NCI-H748 (cell line): ENCODE measurements at regions not wholly inside any gene's neighbourhood (a gene's known extent, or its start where the extent isn't known, plus 50 kb on each side); places are given as distances from the start of the nearest gene placed in this dataset.

ENCODE experiments used
- DNase-seq: peaks from one replicate; lab custom pipeline; 2025; ENCODE audit not compliant: unreplicated experiment; lab: John Stamatoyannopoulos, UW

DNA sequence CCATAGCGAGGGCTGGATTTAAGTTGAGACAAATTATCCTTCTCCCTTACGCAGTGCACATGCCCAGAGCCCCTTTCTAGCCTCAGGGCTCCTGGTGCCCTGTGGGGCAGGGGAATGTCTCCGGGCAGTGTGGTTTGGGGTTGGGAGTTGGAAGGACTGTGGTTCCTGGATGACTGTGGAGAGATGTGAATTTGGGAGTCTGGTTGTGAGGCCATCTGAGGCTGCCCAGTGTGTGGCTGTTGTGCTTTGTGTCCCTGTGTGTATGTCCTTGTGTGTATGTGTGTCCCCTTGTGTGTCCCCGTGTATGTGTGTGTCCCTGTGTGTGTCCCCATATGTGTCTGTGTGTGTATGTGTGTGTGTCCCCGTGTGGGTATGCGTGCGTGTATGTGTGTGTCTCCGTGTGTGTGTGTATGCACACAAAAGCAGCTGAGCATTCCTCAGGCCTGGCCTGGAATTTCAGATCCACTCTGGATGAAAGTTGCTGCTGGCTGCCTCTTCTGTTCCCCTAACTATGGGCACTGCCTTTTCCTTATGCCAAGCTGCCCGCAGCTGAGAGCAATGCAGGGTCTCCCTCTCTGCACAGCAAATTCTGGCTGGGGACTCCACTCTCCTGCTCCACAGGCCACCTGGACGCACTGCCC, 65.4 kb downstream of the UBIAD1 start:
- no peak for DNase-seq

DNA sequence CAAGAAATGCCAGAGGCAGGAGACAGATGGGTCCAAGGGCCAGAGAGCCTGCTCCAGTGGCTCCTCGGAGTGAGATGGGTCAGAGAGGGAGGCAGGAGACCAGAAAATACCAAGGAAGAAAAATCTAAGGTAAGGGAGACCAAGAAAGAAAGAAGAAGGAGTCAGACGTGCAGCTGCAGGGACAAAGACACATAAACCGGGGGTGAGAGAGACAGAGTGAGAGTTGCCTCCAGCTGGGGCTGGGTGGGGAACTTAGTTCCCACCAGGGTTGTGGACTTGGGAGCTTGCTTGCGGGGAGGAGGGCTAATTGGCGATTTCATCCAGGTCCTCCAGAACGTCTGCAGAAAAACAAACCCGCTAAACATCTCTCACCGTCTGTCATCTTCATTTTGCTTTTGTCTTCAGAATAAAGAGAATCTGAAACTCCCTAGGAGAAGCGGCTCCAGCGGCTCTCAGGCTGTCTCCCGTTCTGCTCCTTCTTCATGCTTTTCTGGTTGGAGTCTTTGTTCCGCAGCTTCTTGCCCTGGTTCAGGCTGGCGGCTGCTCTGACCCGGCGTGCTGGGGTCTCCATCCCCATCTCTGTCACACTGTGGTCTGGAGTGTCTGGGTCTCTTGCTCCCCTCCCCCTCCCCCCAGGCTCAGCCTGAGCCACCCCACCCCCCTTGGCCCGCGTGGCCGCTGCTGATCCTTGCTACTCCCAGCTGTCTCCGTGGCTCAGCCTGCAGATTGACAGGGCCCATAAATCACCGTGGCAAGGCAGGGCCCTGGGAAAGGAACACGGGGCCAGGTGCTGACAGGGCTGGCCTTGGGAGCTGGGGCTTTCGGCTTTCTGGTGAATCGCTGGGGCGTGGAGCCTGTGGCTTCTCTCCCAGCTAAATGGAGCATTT, 66.6 kb downstream of the UBIAD1 start:
- peak; percentile 71 for DNase-seq

GRCh38 chr1:11340233-11340632, 67.2 kb downstream of the UBIAD1 start:
- no peak for DNase-seq

DNA sequence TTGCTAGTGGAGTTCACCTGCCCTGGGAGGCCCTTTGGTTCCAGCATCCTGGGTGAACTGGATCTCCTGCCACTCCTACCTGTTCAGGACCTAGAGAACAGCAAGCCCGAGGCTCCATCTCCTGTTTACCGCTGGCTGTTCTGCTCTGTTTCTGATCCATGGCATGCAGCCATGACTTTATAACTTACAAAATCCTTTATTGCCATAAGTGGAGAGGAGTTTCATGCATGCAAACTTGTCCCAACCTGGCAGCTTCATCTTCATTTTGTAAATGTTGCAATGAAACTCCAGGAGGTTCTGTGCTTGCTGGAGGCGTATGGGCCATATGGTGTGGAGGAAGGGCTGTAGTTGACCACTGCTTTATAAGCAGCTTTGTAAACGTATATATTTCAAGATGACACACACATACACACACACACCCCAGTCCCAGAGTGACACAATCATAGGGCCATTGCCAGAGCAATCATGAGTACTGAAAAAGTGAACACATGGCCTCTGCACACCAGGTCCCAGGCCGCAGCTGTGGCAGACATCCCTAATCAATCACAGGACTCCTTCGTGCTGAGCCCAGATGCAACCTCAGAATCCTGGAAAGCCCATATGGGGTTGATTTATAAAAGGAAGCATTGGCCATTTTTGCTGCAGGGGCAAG, 69.0 kb downstream of the UBIAD1 start:
- no peak for DNase-seq

- DNase-seq: no peak
Measured at GRCh38 chr1:11342621-11343032, 69.6 kb downstream of the UBIAD1 start.

DNA sequence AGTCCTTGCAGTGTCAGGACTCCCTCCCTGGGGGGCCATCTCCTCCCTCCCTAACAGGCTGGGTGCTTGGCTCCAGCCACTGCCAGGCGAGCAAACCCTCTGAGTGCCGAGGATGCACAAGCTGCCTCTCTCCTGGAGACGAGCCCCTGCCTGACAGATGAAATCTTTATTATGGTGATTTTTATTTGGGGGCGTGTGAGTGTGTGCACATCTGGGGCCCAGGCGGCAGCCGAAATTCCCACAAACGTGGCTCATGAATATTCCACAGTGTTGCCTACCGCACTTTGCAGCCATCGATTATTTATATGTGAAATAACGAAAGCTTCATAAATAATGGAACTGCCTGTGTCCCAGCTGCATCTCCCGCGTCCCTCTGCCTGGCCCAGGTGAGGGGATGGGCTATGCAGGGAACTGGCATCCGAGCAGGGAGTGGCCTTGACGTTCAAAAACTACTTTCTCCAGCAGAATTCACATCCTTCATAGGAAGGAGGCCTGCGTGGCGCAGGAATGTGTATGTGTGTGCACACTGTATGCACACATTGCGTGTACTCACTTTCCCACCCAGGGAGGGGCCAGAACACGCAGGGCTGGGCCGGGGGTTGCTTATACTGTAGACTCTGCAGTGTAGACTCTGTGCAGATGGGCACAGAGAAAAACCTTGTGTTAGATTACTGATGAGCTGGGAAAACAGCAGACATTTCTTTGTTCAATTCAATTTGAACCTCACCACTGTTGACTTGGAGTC, 73.1 kb downstream of the UBIAD1 start:
- DNase-seq: no peak

DNA sequence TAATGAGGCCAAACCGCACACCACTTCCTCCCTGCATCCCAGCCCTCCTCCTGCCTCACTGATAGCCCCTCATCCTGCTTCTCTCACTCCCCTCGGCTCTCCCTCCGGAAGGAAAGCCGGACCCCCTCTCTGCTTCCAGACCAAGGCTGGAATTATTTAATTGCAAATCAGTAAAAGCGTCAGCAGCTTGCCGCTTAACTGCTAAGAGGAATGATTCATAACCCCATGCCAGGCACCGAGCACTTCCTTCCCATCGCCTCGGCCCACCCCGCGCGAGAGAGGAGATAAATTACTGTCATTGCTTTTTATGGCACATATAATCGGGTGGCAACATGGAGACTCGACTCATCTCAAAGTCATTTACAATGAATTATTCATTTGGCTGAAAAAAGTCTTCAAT, 77.3 kb downstream of the UBIAD1 start:
- DNase-seq: no peak

- no peak for DNase-seq
Measured at GRCh38 chr1:11352058-11352715, 79.2 kb downstream of the UBIAD1 start.

DNA sequence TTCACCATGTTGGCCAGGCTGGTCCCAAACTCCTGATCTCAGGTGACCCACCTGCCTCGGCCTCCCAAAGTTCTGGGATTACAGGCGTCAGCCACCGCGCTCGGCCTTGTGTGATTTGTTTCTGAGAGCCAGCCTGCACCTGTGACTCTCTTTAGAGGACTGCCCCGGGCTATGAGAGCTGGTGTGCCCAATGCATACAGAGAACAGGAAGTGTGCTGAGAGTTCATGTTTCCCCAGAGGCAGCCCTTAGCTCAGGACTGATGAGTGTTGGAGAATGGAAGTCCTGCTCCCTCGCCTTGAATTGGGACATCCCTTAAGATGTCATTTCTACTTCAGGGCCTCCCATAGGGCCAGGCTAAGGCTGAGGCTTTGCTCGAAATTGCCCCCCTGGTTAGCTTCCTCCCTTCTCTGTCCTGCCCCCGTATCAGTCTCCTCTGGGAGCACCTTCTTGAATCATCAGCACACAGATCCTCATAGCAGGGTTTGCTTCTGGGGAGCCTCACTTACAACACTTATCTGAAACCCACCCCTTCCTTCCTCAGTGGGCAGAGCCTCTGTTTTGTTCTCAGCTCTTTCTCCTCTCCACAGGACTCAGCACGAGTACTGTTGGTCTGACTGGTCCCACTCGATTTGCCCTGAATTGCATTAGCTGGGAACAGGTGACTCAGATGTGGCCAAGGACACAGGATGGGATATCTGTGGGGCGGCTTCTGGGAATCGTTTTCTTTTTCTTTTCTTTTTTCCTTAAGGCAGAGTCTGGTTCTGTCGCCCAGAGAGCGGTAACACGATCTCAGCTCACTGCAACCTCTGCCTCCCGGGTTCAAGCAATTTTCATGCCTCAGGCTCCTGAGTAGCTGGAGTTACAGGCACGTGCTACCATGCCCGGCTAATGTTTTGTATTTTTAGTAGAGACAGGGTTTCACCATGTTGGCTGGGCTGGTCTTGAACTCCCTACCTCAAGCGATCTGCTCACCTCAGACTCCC, 80.1 kb downstream of the UBIAD1 start:
- DNase-seq: no peak

GRCh38 chr1:11354893-11355553, 82.0 kb downstream of the UBIAD1 start:
- DNase-seq: peak; percentile 61

GRCh38 chr1:11355559-11356475, 82.8 kb downstream of the UBIAD1 start:
- DNase-seq: peak; percentile 91

GRCh38 chr1:11357276-11357675, 84.3 kb downstream of the UBIAD1 start:
- DNase-seq: no peak

GRCh38 chr1:11358984-11359383, 86.0 kb downstream of the UBIAD1 start:
- DNase-seq: no peak

DNA sequence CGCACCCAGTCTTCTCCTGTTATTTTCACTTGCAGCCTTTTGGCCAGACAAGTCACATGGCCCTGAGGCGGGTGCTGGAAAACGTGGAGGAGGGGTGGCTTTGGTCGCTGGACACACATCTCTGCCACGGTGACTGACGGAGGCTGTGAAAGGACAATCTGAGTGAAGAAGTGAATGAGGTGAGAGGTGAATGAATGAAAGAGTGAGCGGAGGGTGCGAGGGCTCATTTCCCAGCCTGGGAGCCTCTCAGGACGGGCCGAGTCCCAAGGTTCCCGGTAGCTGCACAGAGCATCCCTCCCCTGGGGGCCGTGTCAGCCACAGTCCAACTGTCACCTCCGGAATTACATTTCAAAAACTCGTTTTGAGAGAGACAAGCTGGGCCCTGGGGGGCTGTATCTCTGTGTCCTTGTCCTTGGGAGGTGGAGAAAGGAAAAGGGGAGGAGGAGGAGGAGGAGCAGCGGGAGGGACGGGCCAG, 89.6 kb downstream of the UBIAD1 start:
- DNase-seq: no peak

GRCh38 chr1:11364170-11364569, 91.2 kb downstream of the UBIAD1 start:
- peak; percentile 28 for DNase-seq

DNA sequence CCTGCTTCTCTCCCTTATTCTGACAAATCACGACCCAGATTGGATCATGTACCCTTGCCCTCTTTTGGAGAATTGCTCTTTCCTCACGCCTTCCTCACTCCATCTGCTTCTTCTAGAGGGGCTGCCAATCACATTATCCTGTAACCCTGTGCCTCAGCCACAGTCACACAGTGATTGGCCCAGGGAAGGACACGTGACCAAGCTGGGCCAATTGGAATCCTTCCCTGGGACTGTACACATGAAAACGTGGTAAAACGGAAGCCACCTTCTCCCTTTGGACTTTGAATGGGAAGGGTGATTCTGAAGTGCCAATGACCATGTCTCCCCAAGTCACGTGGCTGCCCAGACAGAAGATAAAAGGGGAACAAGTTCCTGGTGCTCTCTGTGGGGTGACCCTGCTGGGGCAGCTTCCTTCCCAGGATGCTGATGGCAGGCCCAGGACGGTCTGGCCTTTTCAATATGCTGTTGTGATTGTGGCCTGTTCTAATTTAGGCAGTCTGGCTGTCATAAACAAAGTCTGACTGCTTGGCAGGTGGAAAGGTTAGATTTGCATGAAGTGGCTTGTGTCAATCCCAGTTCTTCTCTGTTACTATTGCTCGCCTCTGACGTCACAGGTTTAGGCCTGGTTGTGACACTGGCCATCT, 92.9 kb downstream of the UBIAD1 start:
- DNase-seq: no peak
